ENCODE measurements at regions not wholly inside any gene's neighbourhood (a gene's known extent, or its start where the extent isn't known, plus 50 kb on each side); places are given as distances from the start of the nearest gene placed in this dataset.

- SMC1A ChIA-PET (ENCODE audit: uncharacterized antibody, unreplicated experiment): interaction anchor here (0.9 to 1.0 kb wide), 2 partner anchors 12 to 13 kb away, joined by 3 to 4 read pairs; no protein-coding TSS in a partner anchor
These were observed 556.0 kb downstream of the PTPRC start for GRCh38 chr1:199194862-199195261.

More at GRCh38 chr1:199194862-199195261, 556.0 kb downstream of the PTPRC start:
- intact Hi-C loops (cut with micrococcal nuclease; ENCODE audit: unreplicated experiment): no loop called here
- ATAC-seq (no peak), DNase-seq (ENCODE audit: low read depth, low spot score) (no peak), FAIRE-seq (no peak)
- WGBS (ENCODE audit: insufficient coverage, insufficient replicate concordance, low lambda C conversion rate, missing lambda C conversion rate): 37% methylated on average over 7 of the region's 7 CpGs
- BruUV-seq (replicated peaks): no TSS peak
- no peak for TF ChIP-seq NBN (IDR thresholded peaks at IDR 0.05)
- no peak for TF ChIP-seq MTA3 (IDR thresholded peaks at IDR 0.05; ENCODE audit: borderline replicate concordance, low read length)
- no peak for TF ChIP-seq YY1 (IDR thresholded peaks at IDR 0.05; ENCODE audit: low read depth, low read length)
- TF ChIP-seq TCF7 (IDR thresholded peaks at IDR 0.05; ENCODE audit: borderline replicate concordance): no peak
- no peak for TF ChIP-seq RB1 (IDR thresholded peaks at IDR 0.05; ENCODE audit: borderline replicate concordance)
- TF ChIP-seq MYB (IDR thresholded peaks at IDR 0.05; ENCODE audit: borderline replicate concordance, low read depth, low read length): no peak
- no peak for TF ChIP-seq E2F8 (IDR thresholded peaks at IDR 0.05; ENCODE audit: low read depth, partially characterized antibody)
- TF ChIP-seq SMAD5 (IDR thresholded peaks at IDR 0.05; ENCODE audit: low read depth): no peak
- TF ChIP-seq USF2 (IDR thresholded peaks at IDR 0.05; ENCODE audit: borderline replicate concordance, low read depth, low read length): no peak
- TF ChIP-seq SREBF2 (IDR thresholded peaks at IDR 0.05; ENCODE audit: low read length): no peak
- TF ChIP-seq RAD51 (IDR thresholded peaks at IDR 0.05): no peak
- TF ChIP-seq, protein P1, sequence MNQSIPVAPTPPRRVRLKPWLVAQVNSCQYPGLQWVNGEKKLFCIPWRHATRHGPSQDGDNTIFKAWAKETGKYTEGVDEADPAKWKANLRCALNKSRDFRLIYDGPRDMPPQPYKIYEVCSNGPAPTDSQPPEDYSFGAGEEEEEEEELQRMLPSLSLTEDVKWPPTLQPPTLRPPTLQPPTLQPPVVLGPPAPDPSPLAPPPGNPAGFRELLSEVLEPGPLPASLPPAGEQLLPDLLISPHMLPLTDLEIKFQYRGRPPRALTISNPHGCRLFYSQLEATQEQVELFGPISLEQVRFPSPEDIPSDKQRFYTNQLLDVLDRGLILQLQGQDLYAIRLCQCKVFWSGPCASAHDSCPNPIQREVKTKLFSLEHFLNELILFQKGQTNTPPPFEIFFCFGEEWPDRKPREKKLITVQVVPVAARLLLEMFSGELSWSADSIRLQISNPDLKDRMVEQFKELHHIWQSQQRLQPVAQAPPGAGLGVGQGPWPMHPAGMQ (IDR thresholded peaks at IDR 0.05; ENCODE audit: borderline replicate concordance): no peak
- TF ChIP-seq HCFC1 (IDR thresholded peaks at IDR 0.05; ENCODE audit: low read length): no peak
- TF ChIP-seq ZBTB40 (IDR thresholded peaks at IDR 0.05; ENCODE audit: borderline replicate concordance): no peak
- RAD21 ChIA-PET (ENCODE audit: unreplicated experiment): no interaction called here
- no peak overlapping the region for H3K9ac ChIP-seq (ENCODE audit: control insufficient read depth, insufficient read depth, low read length)
- in situ Hi-C loops (cut with MboI): no loop called here
- H3K4me2 ChIP-seq (ENCODE audit: control insufficient read depth, insufficient read depth): no peak overlapping the region
- no peak overlapping the region for H2AFZ ChIP-seq (ENCODE audit: control insufficient read depth, low read depth, low read length)
- no peaks in the 10 kb centered on the region for H3K36me3 ChIP-seq (ENCODE audit: control insufficient read depth in 2 of 2, insufficient read depth in 2 of 2, low read length in 1 of 2)
- H3K27me3 ChIP-seq (replicated peaks in 1 of 2; ENCODE audit: control insufficient read depth in 2 of 2, insufficient read depth in 2 of 2, low read length in 1 of 2): no peaks in the 10 kb centered on the region
- no peaks in the 10 kb centered on the region for H3K79me2 ChIP-seq (ENCODE audit: control insufficient read depth, insufficient read depth, low read length)
- no peak overlapping the region for H3K27ac ChIP-seq (ENCODE audit: control insufficient read depth, insufficient read depth)
- no peaks in the 10 kb centered on the region; the same call in 2 of the 3 replicates for H3K9me3 ChIP-seq (replicated peaks; ENCODE audit: control insufficient read depth, insufficient read depth, low read length)
- no peak overlapping the region for H3K4me3 ChIP-seq
- no peaks in the 10 kb centered on the region for H3K4me1 ChIP-seq (ENCODE audit: control insufficient read depth, insufficient read depth, low read length)
- CTCF ChIA-PET: no interaction called here
- POLR2A ChIA-PET: no interaction called here
- no peaks in the 10 kb centered on the region for H4K20me1 ChIP-seq (ENCODE audit: control insufficient read depth, insufficient read depth)
